ENCODE measurements at regions not wholly inside any gene's neighbourhood (a gene's known extent, or its start where the extent isn't known, plus 50 kb on each side); places are given as distances from the start of the nearest gene placed in this dataset.

GRCh38 chr20:51253280-51253679 lies 230.4 kb upstream of the KCNG1 start:
- H3K27ac ChIP-seq = no peak overlapping the region
- TF ChIP-seq, protein P1, sequence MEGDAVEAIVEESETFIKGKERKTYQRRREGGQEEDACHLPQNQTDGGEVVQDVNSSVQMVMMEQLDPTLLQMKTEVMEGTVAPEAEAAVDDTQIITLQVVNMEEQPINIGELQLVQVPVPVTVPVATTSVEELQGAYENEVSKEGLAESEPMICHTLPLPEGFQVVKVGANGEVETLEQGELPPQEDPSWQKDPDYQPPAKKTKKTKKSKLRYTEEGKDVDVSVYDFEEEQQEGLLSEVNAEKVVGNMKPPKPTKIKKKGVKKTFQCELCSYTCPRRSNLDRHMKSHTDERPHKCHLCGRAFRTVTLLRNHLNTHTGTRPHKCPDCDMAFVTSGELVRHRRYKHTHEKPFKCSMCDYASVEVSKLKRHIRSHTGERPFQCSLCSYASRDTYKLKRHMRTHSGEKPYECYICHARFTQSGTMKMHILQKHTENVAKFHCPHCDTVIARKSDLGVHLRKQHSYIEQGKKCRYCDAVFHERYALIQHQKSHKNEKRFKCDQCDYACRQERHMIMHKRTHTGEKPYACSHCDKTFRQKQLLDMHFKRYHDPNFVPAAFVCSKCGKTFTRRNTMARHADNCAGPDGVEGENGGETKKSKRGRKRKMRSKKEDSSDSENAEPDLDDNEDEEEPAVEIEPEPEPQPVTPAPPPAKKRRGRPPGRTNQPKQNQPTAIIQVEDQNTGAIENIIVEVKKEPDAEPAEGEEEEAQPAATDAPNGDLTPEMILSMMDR (conservative IDR thresholded peaks at IDR 0.05) = no peak

DNA sequence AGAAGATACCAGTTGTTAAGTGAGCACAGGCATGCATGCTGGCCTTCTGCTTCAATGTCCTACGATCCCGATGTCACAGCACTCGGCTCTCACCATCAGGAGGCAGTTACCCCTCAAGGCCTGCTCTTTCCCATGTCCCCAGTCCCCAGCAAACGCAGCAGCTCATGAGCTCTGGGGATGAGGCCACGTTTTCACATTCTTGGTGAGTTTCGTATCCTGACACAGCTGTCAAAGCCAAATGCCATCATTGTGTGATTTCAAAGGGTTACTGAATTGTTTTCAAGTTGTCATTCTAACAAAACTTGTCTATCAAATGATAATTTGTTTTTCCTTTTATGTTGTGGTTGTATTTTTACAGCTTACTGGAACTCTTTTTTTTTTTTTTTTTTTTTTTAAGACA lies 226.9 kb upstream of the KCNG1 start:
- TF ChIP-seq, protein P1 (conservative IDR thresholded peaks at IDR 0.05) = no peak

DNA sequence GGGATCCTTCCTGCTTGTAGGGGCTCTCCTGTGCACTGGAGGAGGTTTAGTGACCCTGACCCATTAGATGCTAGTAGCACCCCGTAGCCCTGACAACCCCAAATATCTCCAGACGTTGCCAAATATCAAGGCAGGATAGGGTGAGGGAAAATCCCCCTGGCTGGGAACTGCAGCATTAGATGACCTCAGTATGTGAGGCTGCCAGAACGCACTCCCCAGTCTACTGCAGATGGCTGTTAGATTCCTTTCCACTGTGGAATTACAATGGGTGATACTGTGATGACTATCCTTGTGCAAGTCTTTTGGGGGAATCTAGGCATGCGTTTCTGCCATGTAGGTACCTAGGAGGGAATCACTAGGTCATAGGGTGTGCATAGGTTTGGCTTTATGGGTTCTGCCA lies 226.3 kb upstream of the KCNG1 start:
- TF ChIP-seq, protein P1 (conservative IDR thresholded peaks at IDR 0.05) = no peak
- H3K27ac ChIP-seq = no peak overlapping the region

More for the DNA sequence above, 226.9 kb upstream of the KCNG1 start:
- no peak overlapping the region for H3K27ac ChIP-seq

DNA sequence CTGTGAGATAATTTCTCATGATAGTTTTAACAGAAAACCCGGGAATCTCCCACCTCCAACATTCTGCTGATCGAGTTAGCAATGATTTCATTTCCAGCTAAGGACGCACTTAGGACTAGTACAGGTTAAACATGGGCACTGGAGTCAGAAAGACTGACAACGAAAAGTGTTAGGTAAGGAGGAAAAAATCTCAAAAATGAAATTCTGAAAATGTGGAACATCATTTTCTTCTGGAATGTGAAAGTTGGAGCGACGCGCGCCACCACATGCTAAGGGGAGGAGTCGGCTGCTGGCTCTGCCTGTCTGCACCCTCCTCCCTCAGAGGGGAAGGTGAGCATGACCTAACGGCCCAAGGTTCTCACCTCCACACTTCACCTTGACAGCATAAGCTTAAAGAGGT lies 221.6 kb upstream of the KCNG1 start:
- TF ChIP-seq, protein P1 (conservative IDR thresholded peaks at IDR 0.05) = no peak
- no peak overlapping the region for H3K27ac ChIP-seq

- no peak overlapping the region for H3K27ac ChIP-seq
- TF ChIP-seq, protein P1 (conservative IDR thresholded peaks at IDR 0.05) = no peak
Observed at GRCh38 chr20:51238675-51239305, 215.9 kb upstream of the KCNG1 start.

DNA sequence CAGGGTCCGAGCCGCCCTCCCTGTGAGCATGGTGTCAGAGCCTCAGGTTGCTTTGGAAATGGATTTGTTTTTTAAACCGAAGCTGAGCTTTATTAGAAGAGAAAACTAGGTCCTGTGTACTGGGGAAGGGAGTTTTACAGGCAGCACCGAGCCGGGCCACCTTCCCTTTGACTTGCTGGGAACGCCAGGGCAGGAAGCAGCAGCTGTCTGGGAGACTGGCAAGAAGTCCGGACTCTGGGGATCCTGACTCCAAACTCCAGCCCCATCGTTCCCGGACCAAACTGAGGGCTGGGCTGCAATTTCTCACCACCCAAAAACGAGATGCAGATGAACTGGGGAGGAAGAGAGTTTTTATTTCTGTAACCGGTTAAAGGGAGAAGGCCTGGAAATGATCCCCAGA lies 214.9 kb upstream of the KCNG1 start:
- TF ChIP-seq, protein P1 (conservative IDR thresholded peaks at IDR 0.05) = no peak
- H3K27ac ChIP-seq = no peak overlapping the region

GRCh38 chr20:51237278-51237677 lies 214.4 kb upstream of the KCNG1 start:
- TF ChIP-seq, protein P1 (conservative IDR thresholded peaks at IDR 0.05) = no peak
- no peak overlapping the region for H3K27ac ChIP-seq

Data from VCaP (cell line).